GM18520 (cell line): ENCODE measurements at regions not wholly inside any gene's neighbourhood (a gene's known extent, or its start where the extent isn't known, plus 50 kb on each side); places are given as distances from the start of the nearest gene placed in this dataset.

Experiments used
- ATAC-seq: cut with Tn5 transposase; IDR thresholded peaks from one replicate; pipeline ENCODE4 v1.9.1; 2021; ENCODE audit not compliant: unreplicated experiment

GRCh38 chr4:31052519-31052918 is 332.4 kb downstream of the PCDH7 start:
- ATAC-seq, result no peak

DNA sequence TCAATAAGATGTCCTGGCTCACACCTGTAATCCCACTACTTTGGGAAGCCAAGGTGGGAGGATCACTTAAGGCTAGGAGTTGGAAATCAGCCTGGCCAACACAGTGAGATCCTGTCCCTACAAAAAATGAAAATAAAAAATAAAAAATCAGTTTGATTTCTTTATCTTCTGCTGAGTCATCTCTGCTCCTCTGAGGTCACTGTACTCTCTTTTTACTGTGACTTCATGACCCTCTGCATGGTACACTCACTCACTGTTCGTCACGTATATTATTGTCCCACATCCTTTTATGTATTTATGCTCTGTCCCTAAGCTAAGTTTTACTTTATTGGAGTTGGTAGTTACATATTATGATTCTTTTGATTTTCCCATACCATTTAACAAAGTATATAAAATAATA is 333.3 kb downstream of the PCDH7 start:
- no peak for ATAC-seq

DNA sequence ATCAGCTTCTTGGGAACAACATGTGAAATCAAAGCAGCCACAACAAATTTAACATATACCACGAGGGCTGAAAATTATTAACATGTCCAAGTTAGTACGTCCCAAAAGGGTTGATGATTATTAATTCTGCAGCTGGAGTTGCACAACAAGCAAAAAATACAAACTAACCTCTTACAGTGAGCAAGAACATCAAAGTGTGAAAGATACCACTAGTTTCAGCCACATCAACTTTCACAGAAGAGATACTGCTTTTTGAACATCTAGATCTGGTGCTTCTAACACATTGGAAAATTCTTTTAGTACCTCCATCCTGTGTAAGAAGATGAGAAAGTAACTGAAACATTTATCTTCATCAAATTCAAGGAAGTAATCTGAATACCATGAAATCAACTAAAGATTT is 334.1 kb downstream of the PCDH7 start:
- no peak for ATAC-seq

- no peak for ATAC-seq
Measured at GRCh38 chr4:31058656-31059055, 338.5 kb downstream of the PCDH7 start.

DNA sequence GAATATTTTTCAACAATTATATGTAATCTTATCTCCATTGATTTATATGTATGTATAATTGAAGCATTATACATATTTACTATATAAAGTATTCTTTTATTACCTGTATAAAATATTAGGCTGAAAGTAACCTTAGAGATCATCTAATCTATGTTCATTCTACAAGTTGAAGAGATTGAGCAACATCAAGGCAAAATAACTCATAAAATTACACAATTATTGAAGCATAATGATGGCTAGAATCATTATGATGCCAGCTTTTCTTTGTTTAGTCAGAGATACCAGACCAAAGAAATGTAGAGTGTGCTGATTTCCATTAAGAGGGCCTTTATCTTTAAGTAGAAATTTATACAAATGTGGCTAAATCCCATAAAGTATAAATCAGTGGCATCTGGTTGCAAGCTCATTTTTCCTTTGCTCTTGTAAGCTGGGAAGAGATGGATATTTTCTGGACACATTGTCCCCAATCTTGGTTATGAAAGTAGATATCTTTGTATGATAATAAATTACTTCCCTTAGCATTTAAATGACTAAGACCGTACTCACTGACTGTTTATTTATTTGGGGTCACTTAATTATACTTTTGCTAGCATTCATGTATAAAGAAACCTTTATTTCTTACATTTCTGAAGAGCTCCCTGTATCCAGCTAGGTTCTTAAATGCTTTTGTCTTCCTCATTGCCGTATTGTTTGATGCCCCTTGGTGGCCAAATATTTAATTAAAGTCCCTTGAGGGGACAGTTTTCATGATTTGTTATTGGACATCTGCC is 339.8 kb downstream of the PCDH7 start:
- ATAC-seq, result no peak

GRCh38 chr4:31065086-31065485 is 344.9 kb downstream of the PCDH7 start:
- no peak for ATAC-seq

- ATAC-seq, result no peak
Measured at GRCh38 chr4:31068257-31069075, 348.3 kb downstream of the PCDH7 start.

DNA sequence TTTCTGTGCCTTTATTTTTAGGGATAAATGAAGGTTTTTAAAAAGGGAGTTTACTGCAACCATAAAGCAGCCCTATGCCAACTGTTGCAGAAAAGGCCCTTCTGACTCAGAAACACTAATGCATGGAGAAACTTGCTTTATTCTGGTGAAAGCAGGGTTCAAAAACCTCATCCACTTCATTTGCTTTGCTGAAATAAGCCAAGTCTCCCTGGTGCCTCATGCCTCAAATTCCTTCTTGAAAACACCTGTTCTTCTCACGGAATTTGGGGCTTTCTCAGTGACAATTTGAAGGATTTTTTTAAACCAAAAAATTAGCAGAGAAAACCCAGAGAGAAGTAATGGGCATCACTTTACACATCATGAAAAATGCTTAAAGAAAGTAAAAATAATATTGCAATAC is 349.0 kb downstream of the PCDH7 start:
- ATAC-seq, result no peak

DNA sequence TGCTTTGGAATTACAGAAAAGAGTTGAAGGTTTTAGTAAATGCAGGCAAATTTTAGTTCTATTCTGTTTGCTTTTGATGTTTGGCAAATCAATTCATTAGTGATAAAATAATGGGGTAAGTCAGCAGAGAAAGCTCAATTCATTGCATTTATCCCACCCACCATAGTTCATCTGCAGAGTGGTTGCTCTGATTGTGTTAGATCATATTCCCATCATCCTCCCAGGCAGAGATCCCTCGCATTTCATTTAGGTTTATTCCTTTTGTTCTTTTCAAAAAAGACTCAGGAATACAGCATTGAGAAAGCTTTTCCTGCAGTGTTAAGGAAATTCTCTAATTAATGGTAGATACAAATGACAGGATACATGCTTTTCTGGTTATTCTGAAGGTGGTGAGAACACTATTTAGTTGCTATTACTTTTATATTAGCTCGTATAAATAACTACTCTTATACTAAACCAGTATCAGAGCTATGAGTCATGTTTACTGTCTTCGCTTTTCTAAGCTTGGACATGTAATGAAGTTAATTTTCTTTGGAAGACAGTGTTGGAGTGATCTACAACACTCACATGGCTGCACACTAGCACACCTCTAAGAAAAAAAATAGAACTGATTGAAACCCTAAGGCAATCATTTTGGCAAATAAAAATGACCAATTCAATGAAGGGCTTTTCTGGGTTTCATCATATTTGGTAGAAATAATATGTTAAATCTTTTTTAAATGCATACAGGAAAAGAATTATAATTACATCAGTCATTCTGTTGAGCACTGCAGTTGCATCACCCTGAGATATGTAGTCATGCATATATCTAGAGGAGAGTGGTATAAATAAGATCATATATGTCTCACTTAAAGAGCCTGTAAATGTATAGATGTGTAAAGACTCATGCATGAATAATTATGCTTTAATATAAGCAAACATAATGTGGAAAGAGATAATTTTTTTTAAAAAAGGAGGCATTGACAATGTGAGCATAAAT is 351.6 kb downstream of the PCDH7 start:
- no peak for ATAC-seq

DNA sequence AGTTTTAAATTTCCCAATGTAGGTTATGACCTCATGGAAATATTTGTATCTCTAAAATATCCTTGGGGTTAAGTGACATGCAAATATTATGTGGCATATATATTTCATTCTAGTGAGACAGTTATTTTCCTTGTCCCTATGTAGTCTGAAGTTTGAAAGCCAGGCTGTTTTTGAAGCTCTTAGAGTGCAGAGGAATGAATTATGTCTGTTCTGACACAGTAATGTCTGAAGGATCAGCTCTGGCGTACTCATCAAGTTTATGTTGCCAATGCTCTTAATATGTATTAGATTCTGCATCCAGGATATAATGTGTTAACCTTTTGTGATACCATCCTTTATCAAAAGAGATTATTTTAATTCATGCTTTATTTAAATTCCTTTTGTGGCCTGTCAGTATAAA is 355.8 kb downstream of the PCDH7 start:
- no peak for ATAC-seq

GRCh38 chr4:31078661-31079060 is 358.5 kb downstream of the PCDH7 start:
- ATAC-seq, result no peak

DNA sequence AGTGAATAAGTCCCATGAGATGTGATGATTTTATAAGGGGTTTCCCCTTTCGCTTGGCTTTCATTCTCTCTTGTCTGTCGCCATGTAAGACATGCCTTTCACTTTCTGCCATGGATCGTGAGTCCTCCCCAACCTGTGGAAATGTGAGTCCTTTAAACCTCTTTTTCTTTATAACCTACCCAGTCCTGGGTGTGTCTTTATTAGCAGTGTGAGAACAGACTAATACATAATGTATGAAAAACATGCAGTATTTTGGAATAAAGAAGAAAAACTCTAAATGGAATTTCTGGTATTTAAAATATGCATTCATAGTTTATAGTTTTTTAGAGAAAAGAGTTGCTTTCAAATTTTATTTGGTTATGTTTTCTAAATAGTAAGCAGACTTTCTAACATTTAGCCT is 360.7 kb downstream of the PCDH7 start:
- no peak for ATAC-seq

DNA sequence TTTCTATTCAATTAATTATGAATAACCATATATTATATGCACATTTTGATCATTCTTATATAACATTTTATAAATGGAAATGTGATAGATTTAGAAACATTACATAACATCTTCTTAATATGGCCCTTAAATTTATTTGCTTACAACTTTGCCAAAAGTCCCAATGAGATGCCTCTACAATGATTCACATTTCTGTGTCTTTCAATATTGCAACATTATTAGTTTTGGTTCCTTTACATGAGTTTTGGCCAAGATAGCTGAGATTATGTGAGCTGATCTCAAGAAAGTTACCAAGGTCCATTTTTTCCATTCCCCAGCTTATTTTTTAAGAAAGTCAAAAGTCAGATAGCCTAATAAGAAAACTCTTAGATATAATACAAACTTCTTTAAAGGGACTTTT is 361.2 kb downstream of the PCDH7 start:
- ATAC-seq, result no peak

GRCh38 chr4:31083456-31083855 is 363.3 kb downstream of the PCDH7 start:
- ATAC-seq, result no peak

GRCh38 chr4:31084806-31085416 is 364.7 kb downstream of the PCDH7 start:
- ATAC-seq, result no peak

- no peak for ATAC-seq
Measured at GRCh38 chr4:31085689-31086088, 365.5 kb downstream of the PCDH7 start.

DNA sequence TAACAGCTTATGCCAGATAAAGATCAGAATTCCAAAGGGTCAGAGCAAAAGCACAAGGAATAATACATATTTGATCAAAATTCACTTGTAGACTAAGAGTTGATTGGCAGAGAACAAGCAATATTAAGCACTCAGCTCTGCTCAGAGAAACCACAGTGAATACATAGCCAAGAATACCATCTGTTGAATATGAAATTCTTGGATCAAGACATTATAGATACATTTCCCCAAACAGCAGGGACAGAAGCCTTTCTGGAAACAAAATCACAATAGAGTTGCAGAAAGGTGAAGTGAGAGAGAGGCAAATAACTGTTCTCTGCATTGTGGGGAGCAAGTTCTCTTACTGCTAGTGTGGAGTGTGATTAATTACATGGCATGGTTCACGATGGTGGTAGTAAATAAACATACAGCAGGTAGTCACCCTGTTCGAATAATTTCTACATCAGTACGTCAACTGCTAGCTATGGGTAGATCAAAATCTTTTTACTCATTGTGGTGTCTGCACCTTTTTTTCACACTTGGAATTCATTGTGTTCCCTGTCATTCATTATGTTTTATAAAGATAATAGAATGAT is 366.7 kb downstream of the PCDH7 start:
- no peak for ATAC-seq

- ATAC-seq, result no peak
Measured at GRCh38 chr4:31088600-31089230, 368.5 kb downstream of the PCDH7 start.

- no peak for ATAC-seq
Measured at GRCh38 chr4:31089815-31090214, 369.6 kb downstream of the PCDH7 start.

DNA sequence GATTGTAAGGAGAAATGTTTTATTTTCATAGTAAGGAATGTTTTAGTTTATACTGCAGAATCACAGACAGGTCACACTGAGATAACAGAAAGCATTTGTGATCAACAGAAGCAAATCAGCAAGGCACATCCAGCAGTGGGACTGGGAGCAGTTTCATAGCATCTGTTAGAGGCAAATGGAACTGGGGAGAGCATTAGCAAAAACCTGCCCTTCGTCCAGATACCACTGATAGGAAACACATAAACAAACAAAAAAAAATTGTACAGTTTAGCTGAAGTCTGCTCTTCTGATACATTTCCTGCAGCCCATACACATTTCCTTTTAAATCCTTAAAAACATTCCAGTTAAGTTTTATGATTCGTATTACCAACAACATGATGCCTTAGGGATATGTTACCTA is 374.3 kb downstream of the PCDH7 start:
- ATAC-seq, result no peak
